GM19397 (cell line): ENCODE measurements at regions not wholly inside any gene's neighbourhood (a gene's known extent, or its start where the extent isn't known, plus 50 kb on each side); places are given as distances from the start of the nearest gene placed in this dataset.
"Not testable (repeated sequence)": the region's sequence is repeated elsewhere in the genome, so short reads cannot be mapped to it uniquely, and the experiment has no call there.

Experiments
- ATAC-seq: cut with Tn5 transposase; IDR thresholded peaks from one replicate; pipeline ENCODE4 v1.9.1; 2021; ENCODE audit warnings: mild to moderate bottlenecking, moderate library complexity; ENCODE audit not compliant: unreplicated experiment

DNA sequence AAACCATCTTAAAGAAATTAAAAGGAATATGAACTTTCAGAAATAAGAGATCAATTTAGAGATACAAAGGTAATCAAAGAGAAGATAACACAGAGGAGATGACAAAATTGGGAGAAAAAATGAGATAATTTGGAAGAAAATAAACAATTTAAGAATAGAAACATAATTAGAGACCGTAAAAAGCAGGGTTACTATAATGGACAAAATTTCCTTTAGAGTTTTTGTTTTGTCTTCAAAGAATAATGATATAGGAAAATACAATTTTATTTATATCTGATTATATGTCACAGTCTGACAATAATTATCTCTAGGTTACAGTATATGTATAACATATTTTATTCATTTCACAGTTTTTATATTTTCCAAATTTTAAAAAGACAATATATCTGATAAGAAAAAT lies 716.4 kb upstream of the ZNF804A start:
- no peak for ATAC-seq

DNA sequence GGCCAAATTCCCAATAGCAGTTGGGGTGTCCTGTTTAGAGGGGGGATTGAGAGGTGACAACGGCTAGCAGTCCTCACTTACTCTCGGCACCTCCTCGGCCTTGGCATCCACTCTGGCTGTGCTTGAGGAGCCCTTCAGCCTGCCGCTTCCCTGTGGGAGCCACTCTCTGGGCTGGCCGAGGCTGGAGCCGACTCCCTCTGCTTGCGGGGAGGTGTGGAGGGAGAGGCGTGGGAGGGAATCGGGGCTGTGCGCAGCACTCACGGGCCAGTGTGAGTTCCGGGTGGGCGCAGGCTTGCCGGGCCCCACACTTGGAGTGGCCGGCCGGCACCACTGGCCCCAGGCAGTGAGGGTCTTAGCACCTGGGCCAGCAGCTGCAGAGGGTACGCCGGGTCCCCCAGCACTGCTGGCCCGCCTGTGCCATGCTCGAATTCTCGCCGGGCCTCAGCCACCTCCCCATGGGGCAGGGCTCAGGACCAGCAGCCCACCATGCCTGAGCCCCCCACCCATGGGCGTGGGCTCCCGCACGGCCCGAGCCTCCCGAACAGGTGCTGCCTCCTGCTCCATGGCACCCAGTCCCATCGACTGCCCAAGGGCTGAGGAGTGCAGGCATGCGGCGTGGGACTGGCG lies 705.9 kb upstream of the ZNF804A start:
- no peak for ATAC-seq

DNA sequence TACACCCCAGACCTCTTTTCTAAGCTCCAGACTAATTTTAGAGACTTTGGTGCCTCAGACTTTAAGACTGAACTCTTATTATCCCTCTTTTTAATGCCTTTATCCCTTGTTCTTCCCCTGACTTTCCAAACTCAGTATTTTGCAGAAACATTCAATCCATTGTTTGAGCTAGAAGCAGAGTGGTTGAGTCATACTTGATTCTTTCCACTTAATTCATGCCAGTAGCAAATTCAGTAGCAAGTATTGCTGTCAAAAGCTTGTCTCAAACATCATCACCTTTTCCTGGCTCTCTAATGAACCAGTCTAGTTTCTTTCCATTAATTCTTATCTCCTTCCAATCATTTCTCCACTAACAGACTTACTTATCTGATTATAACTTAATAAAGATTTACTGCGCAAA lies 699.7 kb upstream of the ZNF804A start:
- no peak for ATAC-seq

DNA sequence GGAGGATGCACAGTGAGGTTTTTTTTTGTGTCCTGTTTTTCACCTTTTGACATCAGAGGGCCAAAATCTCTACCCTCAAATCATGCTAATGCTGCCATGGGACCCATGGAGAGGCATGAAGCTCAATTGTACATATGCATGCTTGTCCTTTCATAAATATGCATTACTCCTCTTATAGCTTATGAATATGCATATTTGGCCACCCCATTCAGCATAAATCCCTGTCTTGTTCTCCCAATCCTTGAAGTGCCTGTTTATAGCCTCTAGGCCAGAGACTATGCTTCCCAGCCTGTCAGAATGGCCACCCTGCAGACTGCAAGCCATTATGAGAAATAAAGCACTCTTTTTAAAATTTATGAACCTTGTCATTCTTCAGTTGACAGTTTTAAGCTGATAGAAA lies 696.4 kb upstream of the ZNF804A start:
- ATAC-seq: no peak

DNA sequence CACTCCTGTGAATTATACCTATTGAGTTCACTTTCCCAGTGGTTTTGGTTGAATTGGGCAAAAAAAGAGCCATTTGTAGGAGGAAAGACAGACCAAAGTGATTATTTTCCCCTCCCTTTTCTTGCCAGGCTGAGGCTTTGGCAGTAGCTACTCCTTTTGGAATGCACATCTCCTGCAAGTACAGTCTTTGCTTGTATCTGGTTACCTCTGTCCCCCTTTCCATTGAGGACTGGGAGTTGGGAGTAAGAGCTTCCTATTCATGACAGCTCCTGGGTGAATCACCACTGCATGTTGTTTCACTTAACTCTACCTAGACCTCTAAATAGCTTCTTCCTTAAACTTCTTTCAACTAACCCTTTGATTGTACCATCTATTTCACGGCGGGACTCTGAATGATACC lies 695.3 kb upstream of the ZNF804A start:
- ATAC-seq: no peak

DNA sequence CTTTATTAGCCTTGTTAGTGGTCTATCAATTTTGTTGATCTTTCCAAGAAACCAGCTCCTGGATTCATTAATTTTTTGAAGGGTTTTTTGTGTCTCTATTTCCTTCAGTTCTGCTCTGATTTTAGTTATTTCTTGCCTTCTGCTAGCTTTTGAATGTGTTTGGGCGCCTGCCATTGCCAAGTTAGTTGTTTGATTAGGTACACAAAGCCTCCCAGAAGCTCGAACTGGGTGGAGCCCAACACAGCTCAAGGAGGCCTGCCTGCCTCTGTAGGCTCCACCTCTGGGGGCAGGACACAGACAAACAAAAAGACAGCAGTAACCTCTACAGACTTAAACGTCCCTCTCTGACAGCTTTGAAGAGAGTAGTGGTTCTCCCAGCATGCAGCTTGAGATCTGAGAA lies 682.3 kb upstream of the ZNF804A start:
- ATAC-seq: not testable (repeated sequence)

DNA sequence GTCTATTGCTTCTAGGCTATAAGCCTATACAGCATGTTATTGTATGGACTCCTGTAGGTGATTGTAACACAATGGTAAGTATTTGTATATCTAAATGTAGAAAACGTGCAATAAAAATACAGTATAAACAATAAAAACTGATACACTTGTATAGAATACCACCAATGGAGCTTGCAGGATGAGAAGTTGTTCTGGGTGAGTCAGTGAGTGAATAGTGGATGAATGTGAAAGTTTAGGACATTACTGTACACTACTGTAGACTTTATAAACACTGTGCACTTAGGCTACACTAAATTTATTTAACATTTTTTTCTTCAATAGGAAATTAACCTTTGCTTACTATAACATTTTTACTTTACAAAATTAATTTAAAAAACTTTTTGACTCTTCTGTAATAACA lies 679.2 kb upstream of the ZNF804A start:
- ATAC-seq: no peak

DNA sequence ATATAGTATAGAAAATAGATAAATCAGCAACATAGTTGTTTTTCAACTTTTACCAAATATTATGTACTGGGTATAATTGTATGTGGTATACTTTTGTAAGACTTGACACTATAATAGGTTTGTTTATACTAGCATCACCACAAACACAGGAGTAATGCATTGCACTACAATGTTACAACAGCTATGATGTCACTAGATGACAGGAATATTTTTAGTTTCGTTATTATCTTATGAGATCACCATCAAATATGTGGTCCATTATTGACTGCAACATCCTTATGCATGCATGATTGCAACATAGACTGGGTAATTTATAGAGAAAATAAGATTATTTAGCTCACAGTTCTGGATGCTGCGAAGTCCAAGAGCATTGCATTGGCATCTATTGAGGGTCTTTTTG lies 678.4 kb upstream of the ZNF804A start:
- no peak for ATAC-seq

DNA sequence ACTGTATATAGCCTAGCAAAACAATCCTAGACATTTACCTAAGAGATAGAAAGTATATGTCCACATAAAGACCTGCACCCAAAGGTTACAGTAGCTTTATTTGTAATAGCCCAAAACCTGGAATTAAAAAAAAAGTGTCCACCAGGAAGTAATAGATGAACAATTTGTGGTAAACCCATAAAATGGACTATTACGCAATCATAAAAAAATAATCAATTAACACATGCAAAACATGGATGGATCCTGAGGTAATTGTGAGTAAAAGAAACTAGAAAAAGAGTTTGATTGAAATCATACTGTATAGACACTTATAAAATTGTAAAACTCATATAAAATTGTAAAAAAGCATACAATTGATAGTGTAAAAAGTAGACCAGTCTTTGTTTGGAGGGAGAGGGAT lies 673.0 kb upstream of the ZNF804A start:
- no peak for ATAC-seq

DNA sequence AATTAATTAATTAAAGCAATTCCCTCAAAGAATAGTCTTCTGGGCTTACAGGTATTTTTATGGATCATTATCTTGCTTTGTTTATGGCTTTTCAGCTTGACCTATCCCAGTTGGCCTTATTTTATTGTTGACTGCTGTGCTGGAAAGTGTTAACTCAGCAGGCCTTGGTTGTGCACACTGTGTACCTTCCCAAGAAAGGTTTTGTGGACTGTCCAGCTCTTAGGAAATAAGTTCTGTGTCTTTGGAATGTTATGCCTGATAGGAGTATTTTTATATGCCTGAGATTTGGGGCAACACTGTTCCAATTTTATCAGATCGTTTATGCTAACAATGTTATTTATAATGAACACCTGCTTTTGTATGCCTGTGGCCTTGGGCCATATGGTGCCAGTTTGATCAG lies 671.9 kb upstream of the ZNF804A start:
- no peak for ATAC-seq

DNA sequence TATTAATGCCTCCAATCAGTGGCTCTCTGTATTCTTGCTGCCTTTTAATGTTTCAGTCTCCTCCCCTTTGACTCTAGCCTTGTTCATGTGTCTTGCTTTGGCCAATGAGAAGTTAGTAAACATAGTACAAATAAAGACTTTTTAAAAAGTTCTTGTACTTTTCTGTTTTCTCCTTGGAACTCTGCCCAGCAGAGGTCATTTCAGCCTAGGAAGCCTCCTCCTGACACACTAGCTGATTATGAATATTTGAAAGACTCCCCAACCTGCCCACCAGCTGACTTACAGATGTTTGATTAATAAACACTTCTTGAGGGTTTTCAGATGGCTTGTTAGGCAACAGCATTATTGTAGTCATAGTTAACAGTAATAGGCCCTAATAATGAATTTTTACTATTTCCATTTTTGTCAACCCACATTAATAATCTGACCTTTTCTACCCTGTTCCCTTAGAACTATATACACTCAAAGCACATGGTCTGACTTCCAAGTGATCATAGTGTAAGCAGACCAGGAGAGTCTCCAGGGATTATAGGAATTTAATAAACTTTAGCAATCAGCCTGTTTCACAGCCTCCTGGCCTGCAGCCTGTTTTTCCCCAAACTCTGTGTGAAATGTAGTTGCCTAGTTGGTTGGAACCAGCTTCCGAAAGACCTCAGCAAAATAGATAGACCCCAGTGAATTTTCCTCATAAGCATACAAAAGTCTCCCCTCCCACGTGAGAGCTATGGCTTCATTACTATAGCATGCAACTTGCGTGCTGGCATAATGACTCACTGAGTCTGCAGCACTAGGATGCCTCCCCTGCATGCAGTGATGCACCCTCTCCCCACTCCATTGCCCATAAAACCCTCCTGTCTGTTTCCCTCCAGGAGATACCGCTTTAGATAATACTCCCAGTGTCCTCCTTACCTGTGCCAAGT lies 670.7 kb upstream of the ZNF804A start:
- no peak for ATAC-seq

DNA sequence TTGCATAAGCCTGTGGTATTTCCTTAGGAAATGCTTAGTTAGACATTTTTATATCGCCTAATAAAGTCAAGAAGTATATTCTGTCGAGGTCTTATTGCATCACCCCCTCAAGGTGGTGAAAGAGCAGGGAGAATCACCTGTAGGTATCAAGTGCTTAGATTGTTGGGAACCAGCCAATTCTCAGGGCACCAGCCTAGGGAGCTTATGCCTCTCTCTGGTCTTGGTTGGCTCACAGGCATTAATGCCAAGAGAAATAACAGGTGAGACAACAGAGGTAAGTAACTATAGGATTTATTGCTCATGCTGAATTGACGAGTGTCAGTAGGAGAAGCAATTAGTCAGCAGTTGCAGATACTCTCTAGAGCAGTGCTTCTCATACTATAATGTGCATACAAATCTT lies 663.3 kb upstream of the ZNF804A start:
- no peak for ATAC-seq

DNA sequence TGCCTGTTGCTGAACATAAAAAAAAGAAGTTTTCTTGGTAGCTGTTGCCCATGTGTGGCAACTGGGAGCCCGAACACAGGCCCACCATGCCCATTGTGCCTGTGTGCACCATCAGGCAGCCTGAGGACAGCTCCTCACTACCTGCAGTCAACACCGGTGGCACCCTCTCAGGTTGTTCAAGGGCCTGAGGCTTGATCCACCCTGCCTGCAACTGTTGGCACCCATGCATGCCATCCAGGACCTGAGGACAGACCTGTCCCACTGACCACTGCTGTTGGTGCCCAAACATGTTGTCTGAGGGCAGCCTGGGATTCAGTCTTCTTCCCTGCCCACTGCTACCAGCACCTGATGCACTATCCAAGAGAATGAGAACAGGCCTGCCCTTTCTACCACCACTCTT lies 661.1 kb upstream of the ZNF804A start:
- ATAC-seq: no peak

DNA sequence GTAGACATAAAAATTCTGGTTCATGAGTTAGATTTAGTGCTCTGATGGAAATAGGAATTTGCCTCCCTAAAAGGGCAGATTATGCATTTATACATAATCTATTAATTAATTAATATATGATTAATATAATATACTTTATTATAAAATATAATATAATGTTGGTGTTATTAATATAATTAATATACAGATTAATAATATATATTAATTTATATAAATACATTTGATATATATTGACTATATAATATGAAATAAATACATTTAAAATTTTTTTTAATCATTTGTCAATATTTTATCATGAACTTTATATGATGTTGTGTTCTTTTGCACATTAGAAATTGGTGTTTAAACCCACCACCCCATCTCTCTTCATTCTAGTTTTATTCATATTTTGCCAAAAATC lies 652.1 kb upstream of the ZNF804A start:
- ATAC-seq: no peak

DNA sequence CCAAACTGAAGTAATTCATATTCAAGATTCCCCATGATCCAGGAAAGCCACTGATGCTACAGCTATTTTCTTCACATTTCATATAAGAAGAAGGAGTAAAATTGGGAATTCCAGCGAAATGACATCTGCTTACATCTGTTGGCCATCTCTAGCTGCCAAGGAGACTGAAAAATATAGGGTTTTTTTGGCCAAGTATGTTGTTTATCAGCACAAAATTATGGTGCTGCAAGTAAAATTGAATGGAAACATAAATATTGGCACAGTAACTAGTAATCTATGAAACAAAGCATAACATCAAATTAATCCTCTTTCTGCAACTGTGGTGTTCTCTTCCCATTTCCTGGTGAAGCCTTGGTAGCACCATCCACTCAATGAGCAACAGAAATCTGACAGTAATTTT lies 649.5 kb upstream of the ZNF804A start:
- ATAC-seq: no peak

DNA sequence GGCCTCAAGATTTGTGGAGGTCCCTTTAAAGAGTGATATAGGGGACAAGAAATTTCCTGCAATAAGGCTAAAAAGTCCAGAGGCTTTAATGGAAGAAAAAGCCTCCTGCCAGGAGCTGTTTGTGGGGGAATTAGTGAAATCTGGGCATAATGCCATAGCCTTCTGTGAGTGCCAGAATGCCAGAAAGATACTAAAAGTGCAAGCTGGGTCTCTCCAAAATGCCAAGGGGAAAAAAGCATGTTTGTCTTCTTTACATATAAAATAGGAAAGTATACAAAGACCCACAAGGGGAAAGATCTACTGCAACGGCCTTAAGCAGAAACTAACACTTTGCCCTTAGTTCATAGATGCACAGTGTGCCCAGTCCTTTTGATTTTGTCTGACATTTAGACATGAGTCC lies 647.7 kb upstream of the ZNF804A start:
- ATAC-seq: no peak

DNA sequence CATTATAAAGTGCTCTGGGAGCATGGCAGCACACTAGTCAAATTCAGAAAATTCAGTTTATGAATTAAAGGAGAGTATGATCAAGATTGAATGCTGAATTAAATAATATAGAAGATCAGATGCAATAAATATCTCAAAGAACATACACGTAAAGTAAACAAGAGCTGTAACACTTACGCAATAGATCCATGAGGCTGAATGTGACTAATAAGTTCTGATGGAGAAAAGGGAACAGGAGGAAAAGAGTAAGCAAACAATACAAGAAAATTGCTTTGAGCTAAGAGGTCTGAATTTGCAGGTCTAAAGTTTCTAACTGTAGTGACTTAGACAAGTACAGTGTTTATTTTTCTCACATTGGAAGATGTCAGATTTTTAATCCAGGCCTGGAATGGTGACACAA lies 646.7 kb upstream of the ZNF804A start:
- ATAC-seq: no peak

DNA sequence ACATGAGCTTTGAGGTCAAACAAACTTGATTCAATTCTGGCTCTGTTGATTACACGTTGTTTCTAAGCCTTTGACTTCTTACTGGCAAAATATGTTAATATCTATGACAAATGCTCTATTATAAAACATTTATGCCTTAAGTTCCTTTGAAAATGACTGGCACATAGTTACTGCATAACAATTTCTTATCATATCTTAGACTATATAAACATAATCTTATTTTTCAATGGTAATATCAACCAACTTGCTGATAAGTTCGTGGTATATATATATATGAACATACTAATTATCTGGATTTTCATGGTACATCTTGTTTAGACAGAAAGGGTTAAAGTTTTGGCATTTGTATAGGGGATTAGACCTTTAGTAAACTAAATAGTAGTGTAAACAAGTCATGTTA lies 645.6 kb upstream of the ZNF804A start:
- no peak for ATAC-seq

DNA sequence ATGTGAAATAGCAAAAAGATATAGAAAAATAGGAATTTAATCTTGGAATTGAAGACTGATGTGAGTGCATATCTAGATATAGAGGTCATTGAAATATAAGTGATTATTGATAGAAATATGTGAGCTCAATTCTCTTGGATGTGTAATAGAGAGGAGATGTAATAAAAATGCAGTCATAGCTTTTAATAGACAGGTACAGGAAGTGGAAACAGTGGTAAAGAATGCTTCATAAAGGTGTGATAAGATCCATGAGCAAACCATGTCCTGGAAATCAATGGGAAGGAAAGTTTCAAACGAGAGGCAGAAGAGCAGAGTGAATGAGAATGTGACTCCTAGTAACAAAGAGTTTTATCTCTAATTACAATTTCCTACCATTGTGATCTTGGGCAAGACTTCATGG lies 634.7 kb upstream of the ZNF804A start:
- ATAC-seq: no peak

DNA sequence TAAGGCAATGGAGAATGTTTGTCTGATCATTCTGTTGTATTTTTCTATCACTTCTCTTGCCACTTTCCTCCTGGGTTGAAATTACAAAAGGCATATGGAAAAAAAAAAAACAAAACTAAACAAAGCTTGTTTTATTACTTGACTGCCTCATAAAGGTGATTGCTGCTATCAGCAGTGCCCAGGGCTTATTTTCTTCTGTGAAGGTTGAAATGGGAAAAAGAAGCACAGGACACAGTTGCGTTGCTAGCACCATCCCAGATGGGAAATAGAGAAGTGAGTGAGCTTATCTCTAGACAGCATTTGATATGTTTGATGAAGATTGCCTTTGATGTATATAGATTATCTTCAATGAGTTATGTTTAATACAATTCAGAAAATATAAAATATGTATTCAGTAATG lies 633.8 kb upstream of the ZNF804A start:
- no peak for ATAC-seq

DNA sequence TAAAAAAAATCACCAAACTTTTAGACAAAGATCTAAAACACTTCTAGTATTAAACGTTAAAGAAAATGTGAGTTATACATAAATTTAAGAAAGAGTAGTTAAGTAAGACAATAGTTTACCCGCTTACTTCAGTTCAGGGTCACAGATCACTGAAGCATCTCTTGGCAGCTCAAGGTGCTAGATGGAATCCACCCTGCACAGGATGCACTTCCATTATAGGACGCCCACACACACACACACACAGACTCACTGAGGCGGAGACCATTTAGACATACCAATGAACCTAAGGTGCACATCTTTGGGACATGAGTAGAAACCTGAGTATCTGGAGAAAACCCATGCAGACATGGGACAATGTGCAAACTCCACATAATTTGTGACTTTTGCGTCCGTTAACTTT lies 630.6 kb upstream of the ZNF804A start:
- ATAC-seq: no peak

DNA sequence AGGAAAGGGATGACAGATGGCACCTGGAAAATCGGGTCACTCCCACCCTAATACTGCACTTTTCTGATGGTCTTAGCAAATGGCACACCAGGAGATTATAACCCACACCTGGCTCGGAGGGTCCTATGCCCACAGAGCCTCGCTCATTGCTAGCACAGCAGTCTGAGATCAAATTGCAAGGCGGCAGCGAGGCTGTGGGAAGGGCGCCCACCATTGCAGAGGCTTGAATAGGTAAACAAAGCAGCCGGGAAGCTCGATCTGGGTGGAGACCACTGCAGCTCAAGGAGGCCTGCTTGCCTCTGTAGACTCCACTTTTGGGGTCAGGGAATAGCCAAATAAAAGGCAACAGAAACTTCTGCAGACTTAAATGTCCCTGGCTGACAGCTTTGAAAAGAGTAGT lies 622.7 kb upstream of the ZNF804A start:
- not testable (repeated sequence) for ATAC-seq

DNA sequence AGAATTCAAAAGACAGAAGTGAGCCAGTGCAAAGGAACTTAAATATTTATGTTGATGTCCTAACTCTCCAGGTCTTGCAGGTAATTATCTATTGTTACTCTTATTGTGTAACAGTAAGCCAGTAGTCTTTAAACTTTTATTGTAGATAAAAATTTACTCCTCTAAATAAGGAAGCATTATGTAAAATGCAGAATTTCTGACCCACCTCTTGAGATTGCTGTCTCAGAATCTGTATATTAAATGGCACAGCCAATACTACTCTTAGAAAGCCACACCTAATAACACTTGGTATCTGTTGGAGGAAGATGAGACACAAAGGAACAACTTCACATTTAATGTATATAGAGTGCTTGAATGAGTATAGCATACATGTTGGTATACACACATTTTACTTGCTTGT lies 613.5 kb upstream of the ZNF804A start:
- ATAC-seq: no peak
